BE2C (cell line): ENCODE measurements at regions not wholly inside any gene's neighbourhood (a gene's known extent, or its start where the extent isn't known, plus 50 kb on each side); places are given as distances from the start of the nearest gene placed in this dataset.
"Not testable (repeated sequence)": the region's sequence is repeated elsewhere in the genome, so short reads cannot be mapped to it uniquely, and the experiment has no call there.

Experiments used
- DNase-seq: peaks from one replicate; pipeline ENCODE4 v3.0.0-alpha.2; 2020
- H3K27me3 ChIP-seq: fragments of 250-450 bp; sonication (Bioruptor Pico); 2 replicates; pipeline ENCODE4 v1.5.1; 2020; ENCODE audit warnings: mild to moderate bottlenecking
- H3K36me3 ChIP-seq: fragments of 250-450 bp; sonication (Bioruptor Pico); 2 replicates; pipeline ENCODE4 v1.5.1; 2020; ENCODE audit warnings: mild to moderate bottlenecking
- H3K4me1 ChIP-seq: fragments of 250-450 bp; sonication (Bioruptor Pico); 2 replicates; pipeline ENCODE4 v1.5.1; 2020
- H3K4me3 ChIP-seq: 2 replicates; pipeline ENCODE4 v1.5.1; 2011; ENCODE audit warnings: low read depth, low read length
- H3K9me3 ChIP-seq: fragments of 250-450 bp; sonication (Bioruptor Pico); 2 replicates; pipeline ENCODE4 v1.5.1; 2020
- CTCF ChIP-seq: IDR thresholded peaks from 2 replicates; pipeline ENCODE4 v1.5.1; 2012; ENCODE audit warnings: mild to moderate bottlenecking, low read depth, low read length

DNA sequence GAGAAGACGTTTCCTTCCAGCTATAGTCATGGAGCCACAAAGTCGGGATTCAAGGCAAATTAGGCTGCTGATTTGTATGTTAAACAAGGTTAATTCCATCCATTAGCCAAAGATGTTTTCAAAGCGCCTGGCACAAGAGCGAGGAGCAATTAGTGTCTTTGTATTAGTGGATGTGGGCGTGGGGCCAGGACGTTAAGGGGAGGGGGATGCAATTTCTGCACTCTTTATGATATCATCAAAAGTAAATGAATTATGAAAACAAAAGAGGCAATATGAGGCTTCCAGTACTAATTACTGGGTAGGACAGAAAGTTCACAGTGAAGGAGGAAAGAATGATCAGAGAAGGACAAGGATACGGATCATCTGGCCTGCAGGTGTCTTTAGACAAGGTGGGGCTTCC, 230.9 kb upstream of the MSX2 start:
- Histone ChIP-seq H3K4me3 (no peak overlapping the region), H3K36me3 (no peaks in the 10 kb centered on the region), H3K27me3 (no peaks in the 10 kb centered on the region), H3K4me1 (peaks cover 18% of the 10 kb centered on the region), H3K9me3 (no peaks in the 10 kb centered on the region)
- peak; percentile 77 for DNase-seq
- no peak for TF ChIP-seq CTCF

GRCh38 chr5:174497939-174498338, 226.4 kb upstream of the MSX2 start:
- H3K9me3 ChIP-seq, H3K4me3 ChIP-seq, DNase-seq, H3K36me3 ChIP-seq, H3K27me3 ChIP-seq: not testable (repeated sequence)
- H3K4me1 ChIP-seq, result peaks cover 10% of the 10 kb centered on the region

- DNase-seq, H3K36me3 ChIP-seq, H3K4me1 ChIP-seq, H3K4me3 ChIP-seq, H3K27me3 ChIP-seq, H3K9me3 ChIP-seq: not testable (repeated sequence)
Measured at GRCh38 chr5:174498575-174498974, 225.8 kb upstream of the MSX2 start.

- Histone ChIP-seq H3K9me3 (no peaks in the 10 kb centered on the region; the same call in 1 of the 2 replicates), H3K27me3 (no peaks in the 10 kb centered on the region), H3K36me3 (no peaks in the 10 kb centered on the region), H3K4me3 (no peak overlapping the region), H3K4me1 (no peaks in the 10 kb centered on the region)
- TF ChIP-seq CTCF, result no peak
- DNase-seq, result no peak
Measured at GRCh38 chr5:174500636-174501035, 223.7 kb upstream of the MSX2 start.

- H3K9me3 ChIP-seq, result no peaks in the 10 kb centered on the region; the same call in 1 of the 2 replicates
- no peak for TF ChIP-seq CTCF
- no peak overlapping the region for H3K4me3 ChIP-seq
- no peaks in the 10 kb centered on the region for H3K4me1 ChIP-seq
- no peaks in the 10 kb centered on the region for H3K27me3 ChIP-seq
- no peak for DNase-seq
- H3K36me3 ChIP-seq, result no peaks in the 10 kb centered on the region
Measured at GRCh38 chr5:174501461-174502069, 222.8 kb upstream of the MSX2 start.

DNA sequence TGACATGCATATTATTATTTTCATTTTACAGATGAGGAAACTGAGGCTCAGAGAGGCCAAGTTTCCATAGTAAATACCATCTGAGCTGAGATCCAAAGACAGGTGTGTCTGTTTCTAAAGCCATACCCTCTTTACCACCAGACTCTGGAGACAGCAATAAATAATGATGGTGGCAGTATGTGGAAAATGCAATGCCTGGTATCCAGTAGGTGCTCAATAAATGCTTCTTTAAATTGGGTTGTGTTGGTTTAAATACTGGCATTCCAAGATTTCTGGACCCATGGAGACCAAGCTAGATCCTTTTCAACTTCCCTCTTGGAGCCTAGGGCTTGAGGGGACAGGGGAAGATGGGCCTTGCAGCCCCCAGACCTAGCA, 221.3 kb upstream of the MSX2 start:
- no peak for DNase-seq
- Histone ChIP-seq H3K27me3 (no peaks in the 10 kb centered on the region), H3K36me3 (no peaks in the 10 kb centered on the region), H3K4me3 (no peak overlapping the region), H3K9me3 (no peaks in the 10 kb centered on the region; the same call in 1 of the 2 replicates), H3K4me1 (no peaks in the 10 kb centered on the region)
- no peak for TF ChIP-seq CTCF

DNA sequence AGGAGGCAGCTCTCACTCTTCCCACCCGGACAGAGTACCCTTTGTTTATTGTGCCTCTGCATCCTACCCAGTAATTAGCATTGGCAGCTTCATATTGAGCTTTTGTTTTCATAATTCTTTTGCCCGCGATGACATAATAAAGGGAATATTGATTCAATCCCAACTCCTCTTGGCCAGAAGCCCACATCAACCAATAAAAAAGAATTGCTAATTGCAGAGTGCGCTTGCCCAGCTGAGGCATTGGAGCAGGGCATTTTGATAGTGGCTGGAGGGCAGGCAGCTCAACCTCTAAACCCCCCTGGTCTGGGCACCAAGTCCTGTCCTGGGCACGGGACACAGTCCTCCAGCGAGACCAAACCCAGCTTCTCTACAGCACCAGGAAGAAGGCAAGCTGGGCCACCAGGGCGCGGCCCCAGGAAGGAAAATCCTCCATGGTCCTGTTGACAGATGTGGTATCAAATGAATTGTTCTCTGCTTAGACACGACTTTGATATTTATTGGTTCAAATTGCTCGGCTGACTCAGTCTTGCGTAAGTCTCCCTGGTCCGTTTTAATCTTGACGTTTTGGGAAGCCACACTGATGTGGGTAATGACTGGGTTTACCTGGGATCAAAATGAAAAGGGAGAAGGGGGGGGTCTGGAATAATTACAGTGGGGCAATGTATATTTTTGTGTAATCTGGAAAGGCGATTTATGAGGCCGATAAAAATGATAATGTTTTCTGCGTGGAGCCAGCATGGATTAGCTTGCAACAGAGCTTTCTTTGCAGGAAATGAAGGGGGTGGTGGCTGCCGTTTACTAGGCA, 220.7 kb upstream of the MSX2 start:
- H3K27me3 ChIP-seq, result no peaks in the 10 kb centered on the region
- no peaks in the 10 kb centered on the region for H3K4me1 ChIP-seq
- TF ChIP-seq CTCF, result no peak
- H3K36me3 ChIP-seq, result no peaks in the 10 kb centered on the region
- peak overlapping the region; percentile 41 for H3K4me3 ChIP-seq
- H3K9me3 ChIP-seq, result no peaks in the 10 kb centered on the region; the same call in 1 of the 2 replicates
- no peak for DNase-seq
